22Rv1 (cell line): ENCODE measurements at regions not wholly inside any gene's neighbourhood (a gene's known extent, or its start where the extent isn't known, plus 50 kb on each side); places are given as distances from the start of the nearest gene placed in this dataset.

Source experiments
- ZFX ChIP-seq: fragments of 450-650 bp; IDR thresholded peaks from 2 replicates; pipeline ENCODE4 v1.6.1; 2017; ENCODE audit warnings: antibody characterized with exemption, borderline replicate concordance
- TF ChIP-seq, protein P1 (sequence below): fragments of 450-650 bp; IDR thresholded peaks from 2 replicates; pipeline ENCODE4 v1.5.1; 2017; ENCODE audit warnings: mild to moderate bottlenecking

DNA sequence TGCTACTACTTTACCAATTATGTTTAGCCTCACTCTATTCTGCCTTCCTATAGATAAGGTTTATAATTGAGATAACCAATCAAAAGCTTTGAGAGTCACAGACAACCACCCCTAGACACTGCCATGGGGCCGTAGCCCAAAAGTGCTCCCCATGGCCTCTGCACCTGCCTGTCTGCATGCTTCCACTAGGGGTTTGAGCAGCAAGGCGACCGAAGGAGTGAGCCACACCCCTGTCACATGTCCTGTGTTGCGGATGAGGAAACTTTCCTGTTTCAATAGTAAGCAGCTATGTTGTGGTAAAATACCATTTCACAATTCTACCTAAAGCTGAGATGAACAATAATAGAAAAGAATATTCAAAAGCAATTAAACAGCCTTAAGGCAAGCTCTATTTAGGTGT, 856.0 kb upstream of the FRG1 start:
- TF ChIP-seq, protein P1, sequence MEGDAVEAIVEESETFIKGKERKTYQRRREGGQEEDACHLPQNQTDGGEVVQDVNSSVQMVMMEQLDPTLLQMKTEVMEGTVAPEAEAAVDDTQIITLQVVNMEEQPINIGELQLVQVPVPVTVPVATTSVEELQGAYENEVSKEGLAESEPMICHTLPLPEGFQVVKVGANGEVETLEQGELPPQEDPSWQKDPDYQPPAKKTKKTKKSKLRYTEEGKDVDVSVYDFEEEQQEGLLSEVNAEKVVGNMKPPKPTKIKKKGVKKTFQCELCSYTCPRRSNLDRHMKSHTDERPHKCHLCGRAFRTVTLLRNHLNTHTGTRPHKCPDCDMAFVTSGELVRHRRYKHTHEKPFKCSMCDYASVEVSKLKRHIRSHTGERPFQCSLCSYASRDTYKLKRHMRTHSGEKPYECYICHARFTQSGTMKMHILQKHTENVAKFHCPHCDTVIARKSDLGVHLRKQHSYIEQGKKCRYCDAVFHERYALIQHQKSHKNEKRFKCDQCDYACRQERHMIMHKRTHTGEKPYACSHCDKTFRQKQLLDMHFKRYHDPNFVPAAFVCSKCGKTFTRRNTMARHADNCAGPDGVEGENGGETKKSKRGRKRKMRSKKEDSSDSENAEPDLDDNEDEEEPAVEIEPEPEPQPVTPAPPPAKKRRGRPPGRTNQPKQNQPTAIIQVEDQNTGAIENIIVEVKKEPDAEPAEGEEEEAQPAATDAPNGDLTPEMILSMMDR, result no peak
- no peak for TF ChIP-seq ZFX
